ENCODE measurements at regions not wholly inside any gene's neighbourhood (a gene's known extent, or its start where the extent isn't known, plus 50 kb on each side); places are given as distances from the start of the nearest gene placed in this dataset.

- intact Hi-C loops (cut with DNase I, micrococcal nuclease), result no loop called here
- Histone ChIP-seq H3K9me3 (no peaks in the 10 kb centered on the region), H3K4me1 (ENCODE audit: low read depth) (no peaks in the 10 kb centered on the region), H3K4me3 (no peak overlapping the region), H3K36me3 (ENCODE audit: low read depth) (no peaks in the 10 kb centered on the region)
- ATAC-seq (no peak), DNase-seq (no peak)
- TF ChIP-seq CTCF (IDR thresholded peaks at IDR 0.05), result no peak
These were observed 154.9 kb downstream of the FAM174A start for GRCh38 chr5:100690036-100690560.

GRCh38 chr5:100691085-100691484 is 155.9 kb downstream of the FAM174A start:
- intact Hi-C loops (cut with DNase I, micrococcal nuclease), result no loop called here
- H3K4me1 ChIP-seq (ENCODE audit: low read depth), result no peaks in the 10 kb centered on the region
- H3K36me3 ChIP-seq (ENCODE audit: low read depth), result no peaks in the 10 kb centered on the region
- DNase-seq (no peak), ATAC-seq (no peak)
- no peaks in the 10 kb centered on the region for H3K9me3 ChIP-seq
- TF ChIP-seq CTCF (IDR thresholded peaks at IDR 0.05), result no peak
- H3K4me3 ChIP-seq, result no peak overlapping the region

- Histone ChIP-seq H3K36me3 (ENCODE audit: low read depth) (no peaks in the 10 kb centered on the region), H3K4me3 (no peak overlapping the region), H3K9me3 (no peaks in the 10 kb centered on the region), H3K4me1 (ENCODE audit: low read depth) (no peaks in the 10 kb centered on the region)
- no peak for TF ChIP-seq CTCF (IDR thresholded peaks at IDR 0.05)
- intact Hi-C loops (cut with DNase I, micrococcal nuclease), result no loop called here
- no peak for ATAC-seq
- no peak for DNase-seq
These were observed 156.4 kb downstream of the FAM174A start for GRCh38 chr5:100691548-100691947.

GRCh38 chr5:100693481-100693880 is 158.3 kb downstream of the FAM174A start:
- TF ChIP-seq CTCF (IDR thresholded peaks at IDR 0.05), result no peak
- ATAC-seq (no peak), DNase-seq (no peak)
- H3K36me3 ChIP-seq (ENCODE audit: low read depth), result no peaks in the 10 kb centered on the region
- intact Hi-C loops (cut with DNase I, micrococcal nuclease), result no loop called here
- H3K4me3 ChIP-seq, result no peak overlapping the region
- no peaks in the 10 kb centered on the region for H3K4me1 ChIP-seq (ENCODE audit: low read depth)
- no peaks in the 10 kb centered on the region for H3K9me3 ChIP-seq

GRCh38 chr5:100694100-100694499 is 158.9 kb downstream of the FAM174A start:
- Histone ChIP-seq H3K4me1 (ENCODE audit: low read depth) (no peaks in the 10 kb centered on the region), H3K9me3 (no peaks in the 10 kb centered on the region), H3K36me3 (ENCODE audit: low read depth) (no peaks in the 10 kb centered on the region), H3K4me3 (no peak overlapping the region)
- intact Hi-C loops (cut with DNase I, micrococcal nuclease), result no loop called here
- ATAC-seq, result no peak
- no peak for DNase-seq
- TF ChIP-seq CTCF (IDR thresholded peaks at IDR 0.05), result no peak

GRCh38 chr5:100697970-100698369 is 162.8 kb downstream of the FAM174A start:
- no peaks in the 10 kb centered on the region for H3K9me3 ChIP-seq
- intact Hi-C loops (cut with DNase I, micrococcal nuclease), result no loop called here
- no peaks in the 10 kb centered on the region for H3K4me1 ChIP-seq (ENCODE audit: low read depth)
- no peak overlapping the region for H3K4me3 ChIP-seq
- H3K36me3 ChIP-seq (ENCODE audit: low read depth), result no peaks in the 10 kb centered on the region
- DNase-seq (no peak), ATAC-seq (no peak)
- TF ChIP-seq CTCF (IDR thresholded peaks at IDR 0.05), result no peak
